ENCODE measurements at regions not wholly inside any gene's neighbourhood (a gene's known extent, or its start where the extent isn't known, plus 50 kb on each side); places are given as distances from the start of the nearest gene placed in this dataset.

- no peak for DNase-seq (ENCODE audit: low spot score)
These were observed 50.3 kb upstream of the NFE2L2 start for GRCh38 chr2:177314722-177315264.

GRCh38 chr2:177315364-177315763 lies 50.8 kb upstream of the NFE2L2 start:
- DNase-seq (ENCODE audit: low spot score), result no peak

- DNase-seq (ENCODE audit: low spot score), result no peak
These were observed 52.2 kb upstream of the NFE2L2 start for GRCh38 chr2:177316756-177317155.

GRCh38 chr2:177317443-177317842 lies 52.9 kb upstream of the NFE2L2 start:
- DNase-seq (ENCODE audit: low spot score), result no peak

- DNase-seq (ENCODE audit: low spot score), result no peak
These were observed 53.3 kb upstream of the NFE2L2 start for GRCh38 chr2:177317857-177318256.

GRCh38 chr2:177318613-177319012 lies 54.1 kb upstream of the NFE2L2 start:
- no peak for DNase-seq (ENCODE audit: low spot score)

GRCh38 chr2:177320596-177320995 lies 56.1 kb upstream of the NFE2L2 start:
- no peak for DNase-seq (ENCODE audit: low spot score)

- DNase-seq (ENCODE audit: low spot score), result no peak
These were observed 58.3 kb upstream of the NFE2L2 start for GRCh38 chr2:177322801-177323261.

GRCh38 chr2:177324797-177325196 lies 60.3 kb upstream of the NFE2L2 start:
- no peak for DNase-seq (ENCODE audit: low spot score)

- no peak for DNase-seq (ENCODE audit: low spot score)
These were observed 61.0 kb upstream of the NFE2L2 start for GRCh38 chr2:177325554-177325953.

GRCh38 chr2:177326005-177326404 lies 61.5 kb upstream of the NFE2L2 start:
- no peak for DNase-seq (ENCODE audit: low spot score)

- no peak for DNase-seq (ENCODE audit: low spot score)
These were observed 62.1 kb upstream of the NFE2L2 start for GRCh38 chr2:177326591-177326990.

GRCh38 chr2:177327009-177327408 lies 62.5 kb upstream of the NFE2L2 start:
- DNase-seq (ENCODE audit: low spot score), result no peak

- DNase-seq (ENCODE audit: low spot score), result no peak
These were observed 63.5 kb upstream of the NFE2L2 start for GRCh38 chr2:177328056-177328455.

- DNase-seq (ENCODE audit: low spot score), result no peak
These were observed 63.5 kb upstream of the AGPS start for GRCh38 chr2:177329064-177329463.

GRCh38 chr2:177331466-177331997 lies 61.0 kb upstream of the AGPS start:
- DNase-seq (ENCODE audit: low spot score), result no peak

GRCh38 chr2:177332026-177332991 lies 60.3 kb upstream of the AGPS start:
- DNase-seq (ENCODE audit: low spot score), result peak; percentile 72

GRCh38 chr2:177332992-177333388 lies 59.6 kb upstream of the AGPS start:
- DNase-seq (ENCODE audit: low spot score), result no peak

- peak; percentile 59 for DNase-seq (ENCODE audit: low spot score)
These were observed 57.5 kb upstream of the AGPS start for GRCh38 chr2:177334940-177335543.

- DNase-seq (ENCODE audit: low spot score), result no peak
These were observed 56.6 kb upstream of the AGPS start for GRCh38 chr2:177335917-177336450.

GRCh38 chr2:177338177-177338721 lies 54.3 kb upstream of the AGPS start:
- no peak for DNase-seq (ENCODE audit: low spot score)

GRCh38 chr2:177340158-177340557 lies 52.4 kb upstream of the AGPS start:
- DNase-seq (ENCODE audit: low spot score), result no peak

Data from SK-N-DZ (cell line).